HG03097 (cell line): ENCODE measurements at regions not wholly inside any gene's neighbourhood (a gene's known extent, or its start where the extent isn't known, plus 50 kb on each side); places are given as distances from the start of the nearest gene placed in this dataset.
A peak's percentile ranks its signal among the peaks of the same experiment; 100 is the strongest.
"Not testable (repeated sequence)": the region's sequence is repeated elsewhere in the genome, so short reads cannot be mapped to it uniquely, and the experiment has no call there.

ENCODE experiments used
- ATAC-seq: cut with Tn5 transposase; IDR thresholded peaks from one replicate; pipeline ENCODE4 v1.9.1; 2021; ENCODE audit not compliant: unreplicated experiment, low FRiP score

DNA sequence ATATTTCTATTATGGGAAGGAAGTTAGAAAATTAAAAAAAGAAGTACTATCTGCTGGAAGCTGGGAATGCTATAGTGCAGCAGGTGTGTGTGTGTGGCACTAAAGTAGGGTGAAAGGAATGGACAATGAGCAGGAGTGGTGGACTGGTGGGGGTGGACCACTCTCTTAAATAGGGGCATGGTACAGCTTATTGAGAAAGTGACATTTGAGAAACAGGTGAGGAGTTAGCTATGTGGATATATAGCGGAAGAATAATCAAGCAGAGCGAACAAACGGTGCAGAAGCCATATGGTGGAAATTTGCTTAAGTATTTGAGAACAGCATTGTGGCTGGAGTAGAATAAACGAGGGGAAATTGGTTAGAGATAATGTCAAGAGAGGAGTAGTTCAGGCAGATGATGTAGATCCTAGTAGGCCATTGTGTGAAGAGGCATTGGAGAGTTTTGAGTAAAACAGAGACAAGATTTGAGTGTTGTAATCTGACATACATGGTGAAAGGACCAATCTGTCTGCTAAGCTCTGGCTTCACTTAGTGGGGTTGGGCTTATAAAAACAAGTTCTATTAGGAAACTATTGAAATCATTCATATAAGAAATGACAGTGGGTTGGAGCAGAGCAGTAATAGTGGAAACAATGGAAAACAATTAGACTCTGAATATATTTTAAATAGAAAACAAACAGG, 149.2 kb upstream of the SYT10 start:
- ATAC-seq: peak; percentile 12

DNA sequence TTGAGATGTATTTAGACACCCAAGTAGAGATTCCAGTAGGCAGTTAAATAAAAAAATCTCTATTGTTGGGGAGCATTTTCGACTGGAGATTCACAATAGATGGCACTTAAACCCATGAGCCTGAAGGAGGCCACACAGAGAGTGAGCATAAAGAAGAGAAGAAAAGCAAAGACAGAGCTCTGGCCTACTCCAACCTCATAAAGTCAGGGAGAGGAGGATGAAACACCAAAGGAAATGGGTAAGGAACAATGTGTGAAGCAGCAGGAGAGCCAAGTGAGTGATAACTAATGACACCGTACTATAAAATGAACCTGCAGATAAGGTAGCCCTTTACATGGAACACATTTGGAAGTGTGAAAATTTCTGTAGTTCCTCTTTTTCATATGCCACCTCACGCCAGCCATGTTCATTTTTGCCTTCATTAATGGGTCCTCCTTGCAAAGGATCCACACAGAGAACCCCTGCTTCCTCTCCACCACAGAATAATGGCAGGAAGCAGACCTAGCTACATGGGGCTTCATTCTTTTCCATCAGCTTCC, 150.0 kb upstream of the SYT10 start:
- ATAC-seq: no peak

DNA sequence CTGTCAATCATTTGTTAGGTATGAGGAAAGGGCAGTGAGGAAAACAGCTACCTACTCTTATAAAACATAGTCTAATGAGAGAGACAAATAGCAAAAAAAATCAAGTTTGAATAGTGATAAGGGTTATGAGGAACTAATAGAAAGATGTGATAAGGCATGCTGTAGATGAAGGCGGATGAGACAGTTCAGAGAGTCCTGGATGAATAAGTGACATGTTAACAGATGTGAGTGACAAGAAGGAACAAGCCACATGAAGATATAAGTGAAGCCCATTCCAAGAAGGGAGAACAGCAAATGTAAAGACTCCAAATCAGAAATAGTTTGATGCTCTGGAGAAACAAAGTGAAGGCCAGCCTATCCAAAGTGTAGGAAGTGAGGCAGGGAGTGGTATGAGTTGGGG, 154.1 kb upstream of the SYT10 start:
- ATAC-seq: no peak

DNA sequence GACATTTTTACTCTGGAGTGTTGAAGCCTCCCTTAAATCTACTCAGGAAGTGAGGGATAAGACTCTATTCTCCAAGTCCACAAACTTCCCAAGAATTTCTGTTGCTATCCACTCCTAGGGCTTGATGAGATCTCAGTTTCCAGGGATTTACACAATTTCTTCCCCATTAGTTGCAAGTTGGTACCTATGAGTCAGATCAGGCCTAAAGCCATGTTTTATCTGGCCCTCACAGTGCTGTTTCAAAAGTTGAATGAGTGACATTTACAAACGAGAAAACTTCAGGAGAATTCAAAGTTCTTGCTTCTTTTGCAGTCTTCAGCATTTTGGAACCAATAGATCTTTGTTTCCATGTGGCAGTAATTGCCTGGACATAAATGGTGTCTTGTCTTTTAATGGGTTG, 156.4 kb upstream of the SYT10 start:
- no peak for ATAC-seq

DNA sequence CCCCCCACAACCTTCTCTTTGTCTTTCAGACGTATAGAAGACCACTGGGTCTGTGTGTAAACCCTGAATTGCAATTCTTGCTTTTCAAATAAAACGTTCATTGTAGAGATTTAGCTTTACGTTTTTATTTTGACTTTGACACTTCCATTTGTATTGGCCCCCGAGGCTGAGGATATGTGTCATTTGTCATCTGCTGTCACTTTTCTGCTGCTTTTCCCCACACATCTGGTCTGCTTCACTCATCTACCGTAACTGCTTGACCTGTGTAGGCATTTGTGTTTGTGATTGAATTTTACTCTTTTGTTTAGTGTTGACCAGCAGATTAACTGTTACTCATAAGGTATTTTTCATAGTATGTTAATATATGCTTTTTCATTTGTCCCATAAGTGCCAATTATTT, 157.2 kb upstream of the SYT10 start:
- no peak for ATAC-seq

DNA sequence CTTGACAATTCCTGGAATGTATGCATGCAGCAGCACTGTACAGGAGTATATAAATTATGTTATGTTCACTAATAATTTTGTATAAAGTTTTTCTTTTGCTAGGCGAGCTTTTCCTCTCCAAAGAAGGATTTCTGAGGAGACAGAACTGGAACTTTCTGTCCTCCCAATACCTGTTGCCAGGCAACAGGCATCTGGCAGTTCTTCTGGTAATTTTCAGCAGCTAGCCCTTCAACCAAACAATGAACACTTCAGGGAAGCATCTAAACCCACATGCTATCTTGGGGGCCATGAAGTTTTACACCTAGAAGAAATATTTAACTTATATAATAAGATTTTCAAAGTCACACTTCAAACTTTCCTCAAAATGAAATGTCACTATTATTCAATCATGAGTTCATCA, 162.9 kb upstream of the SYT10 start:
- no peak for ATAC-seq

DNA sequence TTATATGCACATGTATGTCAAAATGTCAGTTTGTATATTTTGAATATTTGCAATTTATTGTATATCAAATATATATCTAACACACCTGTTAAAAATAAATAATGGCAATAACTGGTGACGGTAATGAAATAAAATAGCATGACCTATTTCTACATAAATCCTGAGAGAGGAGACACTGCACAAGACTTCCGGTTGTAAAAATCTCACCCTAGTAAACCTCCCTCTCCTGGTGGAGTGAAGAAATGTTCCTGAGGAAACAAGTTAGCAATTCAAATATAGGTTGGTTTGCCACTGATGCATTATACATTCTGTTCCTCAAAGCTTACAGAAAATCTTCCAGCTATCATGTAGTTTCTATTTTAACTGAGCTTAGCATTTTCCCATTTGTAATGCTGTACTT, 166.1 kb upstream of the SYT10 start:
- no peak for ATAC-seq

DNA sequence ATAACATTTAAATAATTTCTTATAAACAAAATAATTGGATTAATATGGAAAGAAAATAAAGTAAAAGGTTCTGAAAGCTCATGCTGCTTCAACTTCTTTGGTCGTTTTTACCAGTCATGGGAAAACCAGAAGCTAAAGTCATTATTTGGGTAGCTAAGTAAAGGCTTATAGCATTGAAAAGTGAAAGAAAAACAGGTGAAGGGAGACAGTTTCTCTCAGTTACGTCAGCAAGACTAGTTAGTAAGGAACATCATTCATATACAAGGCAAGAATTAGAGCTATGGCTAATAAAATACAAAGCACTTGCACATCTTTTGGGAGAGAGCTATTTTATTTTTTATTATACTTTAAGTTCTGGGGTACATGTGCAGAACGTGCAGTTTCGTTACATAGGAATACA, 170.3 kb upstream of the SYT10 start:
- no peak for ATAC-seq

DNA sequence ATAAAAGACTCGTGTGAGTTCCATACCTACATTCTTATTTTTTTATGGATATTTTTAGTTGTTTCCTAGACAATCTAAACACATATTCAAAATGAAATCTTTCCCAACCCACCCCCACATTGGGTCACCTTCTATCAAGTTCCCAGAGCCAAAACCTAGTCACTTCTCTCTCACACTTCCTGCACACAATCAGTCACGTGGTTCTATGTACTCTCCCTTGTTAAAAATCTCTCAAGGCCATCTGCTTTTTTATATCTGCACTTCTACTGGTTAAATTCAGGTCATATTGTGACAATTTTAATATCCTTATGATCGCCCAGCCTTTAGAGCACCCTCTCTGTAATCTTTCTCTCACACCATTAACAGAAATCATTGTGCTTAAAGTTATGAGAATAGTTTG, 175.0 kb upstream of the SYT10 start:
- ATAC-seq: no peak

DNA sequence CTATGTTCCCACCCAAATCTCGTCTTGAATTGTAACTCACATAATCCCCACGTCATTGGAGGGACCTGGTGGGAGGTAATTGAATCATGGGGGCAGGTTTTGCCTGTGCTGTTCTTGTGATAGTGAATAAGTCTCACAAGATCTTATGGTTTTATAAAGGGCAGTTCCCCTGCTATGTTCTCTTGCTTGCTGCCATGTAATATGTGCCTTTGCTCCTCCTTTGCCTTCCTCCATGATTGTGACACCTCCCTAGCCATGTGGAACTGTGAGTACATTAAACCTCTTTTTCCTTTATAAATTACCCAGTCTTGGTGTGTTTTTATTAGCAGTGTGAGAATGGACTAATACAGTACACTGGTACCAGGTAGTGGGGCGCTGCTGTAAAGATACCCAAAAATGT, 177.6 kb upstream of the SYT10 start:
- ATAC-seq: no peak

DNA sequence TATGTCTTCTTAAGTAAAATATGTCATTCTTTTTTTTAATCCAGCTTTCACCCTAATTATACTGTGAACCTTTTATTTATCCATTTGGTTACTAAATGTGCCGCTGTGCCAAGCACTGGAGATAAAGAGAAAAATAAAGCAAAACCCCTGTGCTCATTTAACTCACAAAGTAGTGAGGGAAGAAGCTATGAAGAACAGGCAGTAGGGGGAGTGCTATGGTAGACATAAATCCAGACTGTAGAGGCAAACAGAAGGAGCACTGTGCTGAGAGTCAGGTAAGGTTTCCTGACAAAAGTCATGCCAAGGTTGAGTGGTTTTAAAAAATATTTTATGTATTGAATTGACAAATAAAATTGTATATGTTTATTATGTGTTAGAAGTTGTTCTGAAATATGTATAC, 188.5 kb upstream of the SYT10 start:
- no peak for ATAC-seq

DNA sequence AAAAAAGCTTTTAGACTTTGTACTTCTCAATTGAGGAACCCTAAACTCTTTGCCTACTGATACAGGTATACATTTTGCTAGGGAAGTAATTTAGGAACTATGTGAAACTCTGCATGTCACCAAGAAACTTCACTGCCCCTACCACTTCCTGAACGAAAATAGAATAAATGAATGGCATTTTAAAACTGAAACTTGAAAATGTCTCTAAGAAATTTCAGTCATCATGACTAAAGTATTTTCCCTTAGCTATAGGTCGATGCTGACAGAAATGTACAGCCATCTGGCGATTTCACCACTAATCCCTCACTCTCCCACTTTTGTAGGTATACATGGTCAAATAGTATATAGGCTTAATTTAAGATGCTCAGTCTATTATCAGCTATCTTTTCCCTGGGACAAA, 194.9 kb upstream of the SYT10 start:
- no peak for ATAC-seq

DNA sequence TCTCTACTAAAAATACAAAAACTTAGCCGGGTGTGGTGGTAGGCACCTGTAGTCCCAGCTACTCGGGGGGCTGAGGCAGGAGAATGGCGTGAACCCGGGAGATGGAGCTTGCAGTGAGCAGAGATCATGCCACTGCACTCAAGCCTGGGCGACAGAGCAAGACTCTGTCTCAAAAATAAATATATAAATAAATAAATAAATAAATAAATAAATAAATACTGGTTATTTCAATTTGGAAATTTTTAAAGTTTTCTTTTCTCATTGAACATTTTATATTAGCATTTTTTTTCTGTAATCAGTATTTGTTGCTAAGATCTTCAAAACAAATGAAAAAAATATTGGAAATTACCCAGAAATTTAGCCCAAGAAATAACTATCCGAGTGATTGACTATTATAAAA, 197.3 kb upstream of the SYT10 start:
- ATAC-seq: not testable (repeated sequence)

DNA sequence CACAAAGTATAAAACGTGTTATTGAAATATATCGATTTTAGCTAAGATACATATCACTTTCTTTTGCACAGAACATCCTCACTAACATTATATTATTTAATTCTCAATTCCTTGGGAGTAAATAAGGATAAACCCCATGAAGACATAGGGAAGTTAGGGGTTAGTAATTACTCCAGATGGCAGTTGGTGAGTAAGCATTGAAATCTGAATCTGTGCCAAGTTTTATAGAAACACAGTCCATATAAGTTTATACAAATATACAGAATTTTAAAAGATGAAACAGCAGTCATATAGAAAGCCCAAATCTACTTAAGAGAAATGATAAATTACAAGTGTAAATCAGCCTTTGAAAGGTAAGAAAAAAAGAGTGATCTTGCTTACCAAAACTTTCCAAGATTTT, 200.4 kb upstream of the SYT10 start:
- ATAC-seq: no peak

DNA sequence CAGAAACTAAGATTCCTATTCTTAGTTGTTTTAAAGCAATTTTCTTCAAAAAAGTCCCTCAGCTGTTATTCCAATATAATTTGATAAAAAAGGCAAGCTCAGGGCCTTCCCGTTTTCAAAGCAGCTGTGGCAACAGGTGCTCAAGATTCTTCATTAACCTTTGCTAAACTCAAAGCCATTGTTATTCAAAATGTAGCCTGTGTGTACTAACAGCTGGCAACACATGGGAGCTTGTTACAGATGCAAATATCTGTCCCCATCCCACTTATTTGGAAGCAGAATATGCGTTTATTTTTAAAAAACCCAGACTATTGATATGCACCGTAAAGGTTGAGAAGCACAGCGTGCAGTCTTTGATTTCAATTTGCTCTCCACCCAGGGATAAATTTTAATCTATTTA, 210.4 kb upstream of the SYT10 start:
- no peak for ATAC-seq

DNA sequence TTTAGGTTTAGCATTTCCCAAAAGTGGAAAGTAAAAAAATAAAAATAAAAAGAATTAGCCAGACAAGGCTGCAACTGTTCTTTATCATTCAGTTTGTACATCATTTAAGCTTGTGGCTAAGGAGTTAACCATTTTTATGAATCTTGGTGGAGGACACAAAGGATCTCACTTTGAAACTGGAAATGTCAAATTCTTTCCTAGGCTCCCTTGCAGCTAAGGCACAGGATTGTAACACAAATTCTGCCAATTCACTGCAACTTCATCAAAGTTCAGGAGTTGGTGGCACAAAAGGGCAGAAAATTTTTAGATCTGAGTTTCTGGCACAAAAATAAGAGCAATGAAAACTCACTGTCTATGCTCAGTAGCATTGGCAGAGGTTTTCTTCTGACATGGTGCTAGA, 211.2 kb upstream of the SYT10 start:
- no peak for ATAC-seq

DNA sequence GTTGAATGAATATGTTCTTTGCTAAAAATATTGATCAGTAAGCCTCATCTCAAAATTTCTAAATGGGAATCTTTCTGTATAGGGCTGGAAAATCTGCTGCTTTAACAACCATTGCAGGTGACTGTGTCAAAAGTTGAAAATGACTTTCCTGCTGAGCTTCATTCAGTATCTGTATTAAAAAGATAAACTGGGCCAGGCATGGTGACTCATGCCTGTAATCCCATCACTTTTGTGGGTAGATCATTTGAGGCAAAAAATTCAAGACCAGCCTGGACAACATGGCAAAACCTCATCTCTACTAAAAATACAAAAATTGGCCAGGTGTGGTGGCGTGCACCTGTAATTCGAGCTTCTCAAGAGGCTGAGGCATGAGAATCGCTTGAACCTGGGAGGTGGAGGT, 213.7 kb upstream of the SYT10 start:
- ATAC-seq: no peak

DNA sequence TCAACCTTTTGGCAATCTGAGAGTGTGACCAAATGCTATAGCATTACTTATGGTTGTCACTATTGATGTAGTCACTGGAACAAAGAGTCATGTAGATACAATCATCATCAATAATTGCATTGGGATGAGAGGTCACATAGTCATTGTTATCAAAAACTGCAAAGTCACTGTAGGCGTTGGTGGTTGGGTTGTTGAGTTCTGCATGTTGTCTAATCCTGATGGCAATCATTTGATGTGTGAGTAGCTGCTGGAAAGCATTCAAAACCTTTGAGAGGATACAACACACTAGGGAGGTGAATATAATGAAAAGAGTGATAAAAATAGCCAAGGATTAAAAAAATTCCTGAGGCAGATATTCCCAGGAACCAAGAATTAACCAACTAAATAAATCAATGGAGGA, 214.7 kb upstream of the SYT10 start:
- no peak for ATAC-seq

DNA sequence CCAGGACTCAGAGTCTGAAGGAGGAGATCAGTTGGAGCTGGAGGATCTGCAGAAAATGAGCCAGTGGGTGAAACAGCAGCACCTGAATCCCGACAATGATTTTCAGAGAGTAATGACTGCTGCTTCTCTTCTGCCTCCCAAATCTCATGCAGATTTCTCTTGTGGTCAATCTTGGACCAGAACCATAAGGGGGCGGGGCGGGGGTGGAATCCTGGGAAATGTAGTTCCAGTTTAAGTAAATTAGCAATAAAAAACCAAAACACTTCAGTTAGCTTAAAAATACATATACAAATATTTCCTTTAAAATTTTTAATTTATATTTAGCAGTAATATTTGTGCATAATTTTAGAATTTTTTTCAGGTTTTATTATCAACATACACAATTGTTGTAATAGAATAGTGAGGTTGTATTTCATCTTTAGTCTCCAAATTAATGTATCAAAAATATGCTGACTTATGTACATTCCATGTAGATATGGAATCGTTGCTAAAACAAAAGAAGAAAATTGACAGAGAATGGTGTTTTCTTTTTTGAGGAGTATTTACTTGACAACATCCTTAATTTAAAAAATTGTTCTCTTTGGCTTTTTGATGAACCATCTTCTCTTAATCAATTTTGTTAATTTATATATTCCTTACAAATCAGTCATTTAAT, 223.5 kb upstream of the SYT10 start:
- ATAC-seq: no peak

DNA sequence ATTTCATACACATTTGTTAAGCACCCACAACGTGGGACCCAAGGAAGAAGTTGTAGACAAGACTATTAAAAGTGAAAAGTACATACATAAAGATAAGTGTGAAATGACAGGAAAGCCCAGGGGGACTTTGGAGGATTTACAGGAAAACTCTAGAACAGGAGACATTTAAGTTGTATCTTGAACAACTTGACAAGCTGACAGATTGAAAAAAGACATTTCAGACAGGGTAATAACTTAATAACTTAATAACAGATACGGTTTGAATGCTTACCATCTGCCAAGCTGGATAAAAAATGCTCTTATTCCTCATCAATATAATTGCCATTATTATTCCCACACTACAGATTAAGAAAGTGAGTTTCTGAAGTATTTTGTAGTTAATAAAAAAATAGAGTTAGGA, 229.7 kb upstream of the SYT10 start:
- no peak for ATAC-seq

DNA sequence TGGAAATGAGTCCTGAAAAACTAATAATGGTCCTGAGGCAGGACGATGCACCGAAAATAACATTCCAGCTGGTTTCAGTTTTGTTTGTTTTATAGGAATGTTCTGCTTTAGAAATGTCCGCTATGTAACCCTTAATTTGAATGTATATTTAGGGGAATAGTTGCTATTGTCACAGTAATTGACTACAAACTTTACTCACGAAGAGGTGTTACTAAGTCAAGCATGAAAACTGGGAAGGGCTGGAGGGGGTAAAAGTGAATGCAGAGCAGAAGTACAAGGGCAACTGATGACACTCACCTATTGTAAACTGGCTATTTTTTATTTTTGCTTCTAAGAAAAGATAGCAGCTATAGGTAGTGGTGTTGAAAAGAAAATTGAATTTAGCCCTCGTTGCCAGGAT, 230.7 kb upstream of the SYT10 start:
- ATAC-seq: no peak

DNA sequence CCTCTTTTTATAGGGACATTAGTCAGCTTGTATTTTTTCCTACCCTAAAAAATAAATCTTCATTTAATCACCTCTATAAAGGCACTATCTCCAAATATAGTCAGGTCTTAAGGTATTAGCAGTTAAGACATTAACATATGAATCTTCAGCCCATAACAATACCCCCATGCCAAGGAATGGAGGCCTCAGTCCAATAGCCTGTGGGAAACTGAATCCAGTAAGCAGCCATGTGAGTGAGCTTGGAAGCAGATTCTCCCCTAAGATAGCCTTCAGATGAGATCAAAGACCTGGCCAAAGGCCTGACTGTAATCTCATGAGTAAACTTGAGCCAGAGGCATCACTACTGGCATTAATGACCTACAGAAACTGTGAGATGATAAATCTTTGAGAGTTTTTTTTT, 232.1 kb upstream of the SYT10 start:
- ATAC-seq: no peak
